HG03342 (cell line): ENCODE measurements at regions not wholly inside any gene's neighbourhood (a gene's known extent, or its start where the extent isn't known, plus 50 kb on each side); places are given as distances from the start of the nearest gene placed in this dataset.
"Not testable (repeated sequence)": the region's sequence is repeated elsewhere in the genome, so short reads cannot be mapped to it uniquely, and the experiment has no call there.

Experiments used
- ATAC-seq: cut with Tn5 transposase; IDR thresholded peaks from one replicate; pipeline ENCODE4 v1.9.1; 2021; ENCODE audit warnings: mild to moderate bottlenecking, moderate library complexity; ENCODE audit not compliant: unreplicated experiment

DNA sequence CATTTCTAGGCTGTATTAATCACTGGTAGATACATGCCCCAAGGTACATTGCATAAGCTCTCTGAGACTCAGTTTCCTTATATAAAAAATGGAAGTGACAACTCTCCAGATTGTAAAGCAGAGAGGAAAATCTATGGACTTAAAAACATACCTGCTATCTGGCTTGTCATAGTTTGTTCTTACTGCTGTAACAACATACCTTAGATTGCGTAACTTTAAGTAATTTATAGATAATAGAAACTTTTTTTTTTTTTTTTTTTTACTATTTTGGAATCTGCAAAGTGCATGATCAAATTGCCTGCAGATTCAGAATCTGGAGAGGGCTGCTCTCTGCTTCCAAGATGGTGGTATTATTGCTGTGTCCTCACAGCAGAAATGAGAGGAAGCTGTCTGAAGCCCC lies 827.7 kb upstream of the BRINP3 start:
- ATAC-seq = no peak

DNA sequence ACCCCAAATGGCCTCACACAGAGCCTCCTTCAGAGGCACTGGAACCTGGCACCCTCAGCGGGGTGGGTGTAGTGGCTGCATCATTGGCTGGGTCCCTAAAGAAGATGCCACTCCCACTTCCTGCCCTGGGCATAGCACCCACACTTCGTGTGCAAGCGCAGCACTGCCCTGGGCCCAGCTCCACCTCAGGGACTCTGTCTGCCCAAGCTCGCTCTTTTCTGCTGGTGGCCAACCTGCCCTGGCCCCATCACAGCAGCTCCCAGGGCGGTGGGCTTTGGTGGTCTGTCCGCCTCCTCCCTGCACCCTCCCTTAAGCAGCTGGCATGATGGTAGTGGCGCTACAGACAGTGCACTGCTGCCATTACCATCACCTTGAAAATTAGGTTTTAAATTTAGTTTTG lies 829.3 kb upstream of the BRINP3 start:
- no peak for ATAC-seq

DNA sequence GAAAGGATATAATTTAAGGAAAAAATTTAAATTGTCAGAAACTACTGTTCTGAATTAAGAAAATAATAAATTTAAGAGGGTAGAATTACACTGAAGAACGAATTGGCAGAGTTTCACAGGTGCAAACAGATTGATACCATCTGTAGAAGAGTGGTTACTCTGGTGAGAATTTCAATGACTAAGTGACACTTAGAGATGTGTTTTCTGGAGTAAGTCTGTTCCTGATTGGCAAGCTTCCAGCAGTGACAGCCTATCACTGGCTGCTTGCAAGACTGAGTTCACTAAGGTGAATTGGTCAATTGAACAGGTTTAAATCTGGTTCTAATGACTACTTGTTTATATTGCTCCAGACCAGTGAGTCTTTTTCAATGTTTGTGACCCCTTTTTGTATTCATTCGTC lies 838.2 kb upstream of the RGS18 start:
- no peak for ATAC-seq

DNA sequence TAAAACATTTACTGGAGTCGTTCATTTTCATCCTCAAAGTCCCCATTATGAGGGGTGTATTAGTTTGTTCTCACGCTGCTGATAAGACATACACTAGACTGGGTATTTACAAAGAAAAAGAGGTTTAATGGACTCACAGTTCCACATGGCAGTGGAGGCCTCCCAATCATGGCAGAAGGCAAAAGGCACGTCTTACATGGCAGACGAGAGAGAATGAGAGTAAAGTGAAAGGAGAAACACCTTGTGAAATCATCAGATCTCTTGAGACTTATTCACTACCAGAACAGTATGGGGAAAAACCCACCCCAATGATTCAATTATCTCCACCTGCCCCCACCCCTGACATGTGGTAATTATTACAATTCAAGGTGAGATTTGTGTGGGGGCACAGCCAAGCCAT lies 830.4 kb upstream of the RGS18 start:
- no peak for ATAC-seq

DNA sequence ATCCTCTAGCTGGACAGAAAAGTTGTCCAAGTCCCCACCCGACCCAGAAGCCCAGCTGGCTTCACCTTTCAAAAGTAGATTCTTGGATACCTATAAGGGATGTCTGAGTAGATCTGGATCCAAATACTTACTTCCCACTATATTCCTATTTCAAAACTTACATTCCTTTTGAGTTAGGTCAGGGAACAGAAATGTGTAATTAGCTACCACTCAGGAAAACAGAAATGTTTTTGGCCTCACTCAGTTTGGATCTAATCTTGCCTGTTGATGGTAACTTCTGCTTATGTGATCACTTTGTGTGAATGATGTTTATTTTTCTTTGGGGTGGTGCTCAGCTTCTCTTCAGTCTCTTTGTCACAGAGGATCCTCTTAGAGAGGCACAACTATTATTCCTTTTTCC lies 814.4 kb upstream of the RGS18 start:
- ATAC-seq = no peak

DNA sequence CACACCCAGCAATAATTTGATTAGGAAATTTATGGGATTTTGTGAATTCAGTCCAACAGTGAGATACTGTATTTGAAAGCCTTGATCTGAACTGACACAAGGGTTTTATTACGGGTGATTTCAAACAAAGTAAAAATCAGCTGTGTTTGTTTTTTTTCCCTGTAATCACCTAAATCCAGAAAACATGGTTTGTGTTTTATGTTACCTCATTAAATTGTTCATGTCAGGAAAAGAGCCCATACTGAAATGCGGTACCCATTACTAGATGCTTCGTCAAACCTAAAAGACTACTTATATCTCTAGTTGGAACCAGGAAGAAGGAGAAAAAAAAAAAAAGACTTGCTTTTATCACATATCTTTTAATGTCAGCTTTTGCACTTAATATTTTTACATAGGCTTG lies 811.9 kb upstream of the RGS18 start:
- no peak for ATAC-seq

DNA sequence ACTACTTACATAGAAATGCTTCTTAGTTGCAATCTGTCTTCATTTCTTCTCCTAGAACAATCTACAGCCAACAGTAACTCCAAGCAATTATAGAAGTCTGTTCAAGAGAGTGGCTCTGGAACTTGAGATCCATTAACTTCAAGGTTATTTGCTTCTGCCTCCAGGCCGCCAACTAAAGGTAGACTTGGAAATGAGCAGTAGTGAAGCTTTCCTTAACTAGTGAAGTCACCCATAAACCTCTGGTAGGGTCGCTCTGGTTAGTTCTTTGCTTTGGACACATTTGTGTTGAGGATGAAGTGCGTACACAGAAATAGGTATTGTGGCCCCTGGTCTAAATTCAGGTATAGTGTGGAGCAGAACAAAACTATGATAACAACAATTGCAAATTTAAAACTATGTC lies 809.9 kb upstream of the RGS18 start:
- no peak for ATAC-seq

DNA sequence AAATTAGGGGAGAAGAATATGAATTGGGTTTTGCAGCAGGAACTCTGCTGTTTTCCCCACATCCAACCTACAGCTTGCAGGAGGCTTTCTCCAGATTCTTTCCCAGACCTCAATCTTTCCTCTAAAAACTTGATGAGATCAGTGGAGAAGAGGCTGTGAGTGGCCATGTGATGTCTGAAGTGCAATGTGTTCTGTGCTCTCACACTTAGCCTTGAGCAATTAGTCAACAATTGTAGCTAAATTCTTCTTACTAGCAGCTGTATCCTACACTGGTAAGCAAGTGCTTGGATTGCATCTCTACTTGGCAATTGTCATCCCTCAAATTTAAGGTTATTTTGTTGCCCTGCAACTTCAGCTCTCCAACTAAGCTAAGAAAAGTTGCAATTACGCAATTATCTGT lies 807.3 kb upstream of the RGS18 start:
- no peak for ATAC-seq

DNA sequence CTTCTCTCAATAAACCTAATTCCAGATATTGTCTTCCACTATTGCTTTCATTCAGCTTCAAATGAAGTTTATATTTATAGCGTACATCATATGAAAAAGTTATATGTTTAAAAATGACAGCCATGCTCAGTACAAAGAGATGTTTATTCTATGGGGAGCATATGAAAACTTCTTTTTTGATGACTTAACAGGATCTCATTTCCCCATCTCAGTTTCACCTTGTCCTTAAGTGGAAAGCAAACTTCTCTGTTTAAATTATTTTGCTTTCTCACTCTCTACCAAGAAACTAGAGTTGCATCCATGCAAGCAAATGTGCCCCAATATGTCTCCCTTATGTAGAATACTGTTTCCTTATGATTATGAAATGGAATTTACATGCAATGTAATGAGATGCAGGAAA lies 799.5 kb upstream of the RGS18 start:
- ATAC-seq = no peak

DNA sequence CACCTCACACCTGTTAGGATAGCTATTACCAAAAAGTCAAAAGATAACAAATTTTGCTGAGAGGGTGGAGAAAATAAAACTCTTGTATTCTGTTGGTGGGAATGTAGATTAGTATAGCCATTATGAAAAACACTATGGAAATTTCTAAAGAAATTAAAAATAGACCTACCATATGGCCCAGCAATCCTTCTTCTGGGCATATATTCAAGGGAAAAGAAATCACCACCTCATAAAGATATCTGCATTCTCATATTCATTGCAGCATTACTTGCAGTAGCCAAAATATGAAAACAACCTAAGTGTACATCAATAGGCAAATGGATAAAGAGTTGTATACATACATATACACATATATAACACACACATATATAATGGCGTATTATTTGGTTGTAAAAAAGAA lies 791.6 kb upstream of the RGS18 start:
- ATAC-seq = no peak

DNA sequence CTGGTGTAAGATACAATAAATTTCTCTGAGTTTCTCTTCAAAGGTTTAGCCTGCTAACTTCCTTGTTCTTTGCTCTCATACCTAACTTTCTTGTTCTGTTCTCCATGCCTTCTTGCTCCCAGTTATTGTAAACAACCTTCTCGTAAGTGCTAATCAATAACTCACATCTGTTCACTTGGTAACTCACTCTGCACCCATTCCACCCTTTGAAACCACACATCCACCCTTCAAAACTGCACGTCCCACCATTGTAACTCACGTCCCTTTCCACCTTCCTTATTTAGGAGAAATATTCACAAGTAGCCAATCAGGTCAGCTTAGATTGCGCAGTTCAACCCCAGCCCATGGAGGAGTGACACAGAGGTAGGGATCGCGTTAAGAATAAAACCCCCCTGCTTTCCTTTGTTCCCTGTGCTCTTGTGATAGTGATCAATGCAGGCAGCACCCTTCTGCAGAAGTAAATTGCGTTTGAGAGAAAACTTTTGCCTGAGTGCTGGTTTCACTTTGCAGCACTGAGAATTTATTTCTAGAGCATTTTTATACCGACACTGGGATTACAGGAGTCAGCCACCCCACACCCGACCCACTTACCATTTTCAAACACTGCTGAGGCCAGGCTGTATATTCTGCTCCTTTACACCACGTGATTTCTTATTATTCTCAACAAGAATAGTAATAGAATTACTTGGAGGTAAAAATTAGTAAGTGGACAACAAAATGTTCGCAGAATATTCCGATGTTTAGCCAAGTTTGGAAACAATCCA lies 789.2 kb upstream of the RGS18 start:
- ATAC-seq = no peak

DNA sequence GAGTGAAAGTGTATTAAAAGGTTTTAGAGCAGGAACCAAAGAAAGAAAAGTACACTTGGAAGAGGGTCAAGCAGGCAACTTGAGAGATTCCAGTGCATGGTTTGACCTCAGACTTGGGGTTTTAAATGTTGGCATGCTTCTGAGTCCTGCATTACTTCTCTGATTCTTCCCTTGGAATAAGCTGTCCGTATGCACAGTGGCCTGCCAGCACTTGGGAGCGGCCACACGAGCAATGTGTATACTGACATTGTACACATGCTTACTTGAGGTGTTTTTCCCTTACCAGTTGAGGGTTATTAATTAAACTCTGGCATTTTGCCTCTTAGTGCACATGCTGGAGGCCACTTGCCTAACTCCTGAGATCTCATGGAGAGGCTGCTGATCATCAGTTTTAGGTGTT lies 786.6 kb upstream of the RGS18 start:
- ATAC-seq = no peak

DNA sequence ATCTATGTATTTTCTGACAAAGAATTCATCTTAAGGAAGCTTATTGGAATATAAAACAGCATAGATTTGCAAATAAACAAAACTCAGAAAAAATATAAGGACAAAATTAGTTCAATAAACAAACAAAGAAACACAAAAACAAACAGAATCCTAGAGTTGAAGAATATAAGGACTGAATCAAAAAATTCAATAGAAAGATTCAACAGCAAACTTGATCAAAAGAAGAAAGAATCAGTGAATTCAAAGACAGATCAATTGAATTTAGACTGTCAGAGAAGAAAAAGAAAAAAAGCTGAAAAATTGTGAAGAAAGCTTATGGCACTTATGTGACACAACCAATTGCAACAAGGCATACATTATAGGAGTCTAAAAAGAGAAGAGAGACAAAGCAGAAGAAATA lies 770.0 kb upstream of the RGS18 start:
- no peak for ATAC-seq

DNA sequence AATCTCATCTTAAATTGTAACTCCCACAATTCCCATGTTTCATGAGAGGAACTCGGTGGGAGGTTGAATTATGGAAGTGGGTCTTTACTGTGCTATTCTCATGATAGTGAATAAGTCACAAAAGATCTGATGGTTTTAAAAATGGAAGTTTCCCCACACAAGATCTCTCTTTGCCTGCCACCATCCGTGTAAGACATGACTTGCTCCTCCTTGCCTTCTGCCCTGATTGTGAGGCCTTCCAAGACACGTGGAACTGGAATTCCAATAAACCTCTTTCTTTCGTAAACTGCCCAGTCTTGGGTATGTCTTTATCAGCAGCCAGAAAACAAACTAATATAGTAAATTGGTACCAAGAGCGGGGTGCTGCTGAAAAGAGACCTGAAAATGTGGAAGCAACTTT lies 761.6 kb upstream of the RGS18 start:
- ATAC-seq = no peak

DNA sequence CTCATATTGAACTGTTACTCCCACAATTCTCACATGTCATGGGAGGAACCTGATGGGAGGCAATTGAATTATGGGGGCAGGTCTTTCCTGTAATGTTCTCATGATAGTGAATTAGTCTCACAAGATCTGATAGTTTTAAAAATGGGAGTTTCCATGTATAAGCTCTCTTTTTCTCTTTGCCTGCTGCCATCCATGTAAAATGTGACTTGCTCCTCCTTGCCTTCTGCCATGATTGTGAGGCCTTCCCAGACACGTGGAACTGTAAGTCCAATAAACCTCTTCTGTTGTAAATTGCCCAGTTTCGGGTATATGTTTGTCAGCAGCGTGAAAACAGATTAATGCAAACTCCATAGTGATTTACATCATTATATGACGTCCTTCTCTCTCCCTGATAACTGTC lies 759.7 kb upstream of the RGS18 start:
- ATAC-seq = no peak

DNA sequence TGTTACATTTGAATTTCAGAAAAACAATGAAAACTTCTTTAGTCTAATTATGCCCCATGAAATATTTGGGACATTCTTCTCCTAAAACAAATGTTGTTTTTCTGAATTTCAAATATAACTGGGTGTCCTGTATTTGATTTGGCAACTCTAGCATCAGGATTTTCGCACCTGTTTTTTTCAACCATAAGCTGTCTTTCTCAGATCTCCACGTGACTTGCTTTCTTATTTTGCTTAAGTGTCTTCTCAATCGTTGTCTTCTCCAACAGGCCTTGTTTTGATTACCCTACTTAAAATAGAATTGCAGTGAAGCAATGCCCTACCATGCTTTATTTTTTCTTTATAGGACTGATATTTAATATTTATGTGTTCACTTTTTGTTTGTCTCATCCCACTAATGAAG lies 752.8 kb upstream of the RGS18 start:
- no peak for ATAC-seq

DNA sequence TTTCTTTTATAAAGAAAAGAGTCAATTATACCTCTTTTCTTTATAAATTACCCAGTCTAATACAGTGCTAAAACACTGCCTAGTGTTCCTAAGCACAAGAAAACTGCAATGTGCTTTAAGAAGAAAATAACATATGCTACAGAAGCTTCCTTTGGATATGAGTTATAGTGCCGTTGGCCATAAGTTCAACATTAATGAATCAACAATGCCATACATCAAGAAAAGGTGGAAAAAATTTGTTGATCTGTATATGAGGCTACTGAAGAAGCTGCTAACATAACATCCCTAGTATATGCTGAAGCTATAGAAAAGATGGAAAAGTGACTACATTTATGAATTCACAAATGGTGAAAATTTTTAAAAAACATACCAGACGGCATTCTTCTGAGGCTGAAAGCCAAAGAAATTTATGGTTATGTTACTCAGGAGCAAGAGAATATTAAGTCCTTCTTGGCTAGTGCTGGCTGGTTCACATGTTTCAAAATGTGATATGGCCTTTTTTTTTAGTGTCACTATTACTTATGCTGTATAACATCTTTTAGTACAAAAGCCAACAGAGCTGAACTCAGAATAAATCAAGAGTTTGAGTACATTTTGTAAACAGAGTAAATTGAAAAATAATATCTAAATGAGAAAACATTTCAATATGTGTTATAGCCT lies 743.2 kb upstream of the RGS18 start:
- ATAC-seq = no peak

DNA sequence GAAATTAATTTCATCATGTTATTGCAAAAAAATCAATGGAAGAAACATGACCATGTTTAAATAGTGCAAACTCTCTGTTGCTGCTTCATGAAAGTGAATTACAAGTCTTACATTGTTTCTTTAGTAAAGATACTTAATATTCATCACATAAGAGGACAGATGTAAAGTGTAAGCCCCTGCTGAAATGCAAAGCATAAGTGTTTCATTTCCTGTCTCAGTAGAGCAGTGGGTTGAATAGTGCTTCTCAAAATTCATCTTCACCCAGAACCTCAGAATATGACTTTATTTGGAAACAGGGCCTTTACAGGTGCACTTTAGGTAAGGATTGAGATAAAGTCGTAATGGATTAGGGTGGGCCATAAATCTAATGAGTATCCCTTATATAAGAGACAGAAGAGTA lies 738.4 kb upstream of the RGS18 start:
- no peak for ATAC-seq

DNA sequence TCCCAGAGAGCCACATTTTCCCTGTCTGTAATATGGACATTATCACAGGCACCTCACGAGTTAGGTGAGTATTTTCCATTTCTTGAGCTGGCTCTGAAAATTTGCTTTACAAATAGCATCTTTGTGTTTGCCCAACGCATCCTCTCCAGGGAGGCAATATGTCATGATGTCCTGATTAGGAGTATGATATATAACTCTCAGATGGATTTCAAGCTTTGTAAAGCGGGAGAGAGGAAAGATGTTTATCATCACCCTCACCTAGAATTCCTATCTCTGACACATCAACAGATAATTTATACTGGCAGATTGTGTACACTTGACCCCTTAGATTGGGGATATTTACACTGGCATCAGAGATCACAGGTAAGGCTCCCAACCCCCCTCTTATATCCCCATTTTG lies 730.7 kb upstream of the RGS18 start:
- no peak for ATAC-seq

DNA sequence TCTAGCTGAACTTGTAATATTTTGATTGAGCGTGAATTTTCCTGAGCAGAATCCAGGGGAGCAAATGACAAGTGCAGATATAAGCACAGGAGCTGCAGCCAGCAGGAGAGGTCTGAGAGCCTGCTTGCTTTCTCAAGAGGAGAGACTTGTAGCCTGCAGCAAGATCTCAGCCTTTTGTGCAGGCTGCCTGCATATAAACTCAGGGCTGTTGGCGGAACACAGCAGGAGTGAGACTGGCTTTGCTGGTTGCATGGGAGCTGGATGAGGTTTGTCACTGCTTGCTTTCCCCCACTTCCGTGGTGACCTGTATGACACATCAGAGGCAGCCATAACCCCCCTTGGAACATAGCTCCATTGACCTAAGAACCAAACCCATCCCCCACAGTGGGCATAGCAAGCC lies 725.4 kb upstream of the RGS18 start:
- ATAC-seq = no peak

DNA sequence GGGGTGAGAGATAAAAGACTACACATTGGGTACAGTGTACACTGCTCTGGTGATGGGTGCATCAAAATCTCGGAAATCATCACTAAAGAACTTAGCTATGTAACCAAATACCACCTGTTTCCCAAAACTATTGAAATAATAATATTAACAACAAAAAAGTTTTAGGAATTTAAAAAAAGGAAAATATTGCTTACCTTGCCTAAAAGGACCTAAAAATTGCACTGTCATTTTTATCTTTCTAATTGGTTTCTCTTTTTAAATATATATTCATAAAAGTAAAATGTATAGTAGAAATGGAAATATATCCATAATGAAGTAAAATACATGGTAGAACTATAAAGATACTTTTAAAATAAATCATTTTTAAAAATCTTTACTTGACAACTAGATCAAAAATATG lies 719.3 kb upstream of the RGS18 start:
- ATAC-seq = no peak

DNA sequence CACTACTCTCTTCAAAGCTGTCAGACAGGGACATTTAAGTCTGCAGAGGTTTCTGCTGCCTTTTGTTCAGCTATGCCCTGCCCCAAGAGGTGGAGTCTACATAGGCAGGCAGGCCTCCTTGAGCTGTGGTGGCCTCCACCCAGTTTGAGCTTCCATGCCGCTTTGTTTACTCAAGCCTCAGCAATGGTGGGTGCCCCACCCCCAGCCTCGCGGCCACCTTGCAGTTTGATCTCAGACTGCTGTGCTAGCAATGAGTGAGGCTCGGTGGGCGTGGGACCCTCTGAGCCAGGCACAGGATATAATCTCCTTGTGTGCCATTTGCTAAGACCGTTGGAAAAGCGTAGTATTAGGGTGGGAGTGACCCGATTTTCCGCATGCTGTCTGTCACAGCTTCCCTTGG lies 710.0 kb upstream of the RGS18 start:
- ATAC-seq = not testable (repeated sequence)

DNA sequence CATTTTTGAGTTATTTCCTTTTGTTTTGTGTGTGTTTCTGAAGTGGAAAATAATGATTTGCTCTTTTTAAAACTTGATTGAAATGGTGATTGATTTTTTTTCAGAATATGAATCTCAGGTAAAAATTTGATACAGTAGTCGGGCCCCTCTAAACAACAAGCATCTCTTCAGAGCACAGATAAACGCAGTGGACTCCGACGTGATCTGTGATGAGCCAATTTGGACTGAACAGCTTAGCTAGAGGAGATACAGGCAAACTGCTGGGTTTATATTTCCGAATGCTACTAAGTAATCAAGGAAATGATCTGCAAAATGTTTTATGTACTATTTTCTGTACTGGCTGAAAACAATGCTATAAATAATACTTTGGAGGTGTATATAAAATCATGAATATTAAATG lies 705.7 kb upstream of the RGS18 start:
- no peak for ATAC-seq
